ENCODE measurements at regions not wholly inside any gene's neighbourhood (a gene's known extent, or its start where the extent isn't known, plus 50 kb on each side); places are given as distances from the start of the nearest gene placed in this dataset.
A peak's percentile ranks its signal among the peaks of the same experiment; 100 is the strongest.

DNA sequence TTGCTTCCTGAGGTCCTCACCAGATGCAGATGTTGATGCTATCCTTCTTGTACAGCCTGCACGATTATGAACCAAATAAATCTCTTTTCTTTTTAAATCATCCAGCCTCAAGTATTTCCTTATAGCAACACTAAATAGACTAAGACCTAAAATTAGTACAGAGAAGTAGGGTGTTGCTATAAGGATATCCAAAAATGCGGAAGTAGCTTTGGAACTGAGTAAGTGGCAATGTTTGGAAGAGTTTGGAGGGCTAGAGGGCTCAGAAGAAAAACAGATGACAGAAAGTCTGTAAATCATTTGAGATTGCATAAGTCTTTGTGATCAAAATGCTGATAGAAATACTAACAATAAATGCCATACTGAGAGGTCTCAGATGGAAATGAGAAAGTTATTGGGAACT, 894.9 kb downstream of the DIPK2A start:
- no peaks in the 10 kb centered on the region for H3K27me3 ChIP-seq (ENCODE audit: control insufficient read depth, insufficient read depth, low read length)
- H3K79me2 ChIP-seq (ENCODE audit: control insufficient read depth, insufficient read depth, low read length), result no peaks in the 10 kb centered on the region
- H3K4me3 ChIP-seq (replicated peaks in 1 of 4; ENCODE audit: control extremely low read depth in 1 of 4, insufficient read depth in 1 of 4, low read depth in 3 of 4, low read length in 4 of 4), result no peak overlapping the region
- peak in 1 of 2 donors; percentile 21 for DNase-seq (ENCODE audit: low read depth in 2 of 2)
- no peaks in the 10 kb centered on the region for H4K20me1 ChIP-seq (ENCODE audit: control insufficient read depth, extremely low read depth, insufficient read depth, low read length)
- no peak overlapping the region for H3K27ac ChIP-seq (ENCODE audit: insufficient read depth, low read length)
- H3K9ac ChIP-seq (ENCODE audit: insufficient read depth, low read length), result no peak overlapping the region
- no peak overlapping the region for H2AFZ ChIP-seq (ENCODE audit: low read length)
- no peak for TF ChIP-seq EZH2 (IDR thresholded peaks at IDR 0.05; ENCODE audit: low read length, missing control alignments)
- TF ChIP-seq, protein P1, sequence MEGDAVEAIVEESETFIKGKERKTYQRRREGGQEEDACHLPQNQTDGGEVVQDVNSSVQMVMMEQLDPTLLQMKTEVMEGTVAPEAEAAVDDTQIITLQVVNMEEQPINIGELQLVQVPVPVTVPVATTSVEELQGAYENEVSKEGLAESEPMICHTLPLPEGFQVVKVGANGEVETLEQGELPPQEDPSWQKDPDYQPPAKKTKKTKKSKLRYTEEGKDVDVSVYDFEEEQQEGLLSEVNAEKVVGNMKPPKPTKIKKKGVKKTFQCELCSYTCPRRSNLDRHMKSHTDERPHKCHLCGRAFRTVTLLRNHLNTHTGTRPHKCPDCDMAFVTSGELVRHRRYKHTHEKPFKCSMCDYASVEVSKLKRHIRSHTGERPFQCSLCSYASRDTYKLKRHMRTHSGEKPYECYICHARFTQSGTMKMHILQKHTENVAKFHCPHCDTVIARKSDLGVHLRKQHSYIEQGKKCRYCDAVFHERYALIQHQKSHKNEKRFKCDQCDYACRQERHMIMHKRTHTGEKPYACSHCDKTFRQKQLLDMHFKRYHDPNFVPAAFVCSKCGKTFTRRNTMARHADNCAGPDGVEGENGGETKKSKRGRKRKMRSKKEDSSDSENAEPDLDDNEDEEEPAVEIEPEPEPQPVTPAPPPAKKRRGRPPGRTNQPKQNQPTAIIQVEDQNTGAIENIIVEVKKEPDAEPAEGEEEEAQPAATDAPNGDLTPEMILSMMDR (conservative IDR thresholded peaks at IDR 0.05 in 1 of 2, IDR thresholded peaks at IDR 0.05 in 1 of 2; ENCODE audit: low read depth in 1 of 2, low read length in 2 of 2), result no peak
- H3K4me2 ChIP-seq (ENCODE audit: extremely low read depth, insufficient read depth, low read length), result no peak overlapping the region
- H3K36me3 ChIP-seq (ENCODE audit: control insufficient read depth, insufficient read depth, low read length), result no peaks in the 10 kb centered on the region
- no peaks in the 10 kb centered on the region for H3K4me1 ChIP-seq (ENCODE audit: control insufficient read depth, extremely low read depth, insufficient read depth, low read length)
- H3K9me3 ChIP-seq (ENCODE audit: control insufficient read depth, insufficient read depth, low read depth, low read length), result no peaks in the 10 kb centered on the region

DNA sequence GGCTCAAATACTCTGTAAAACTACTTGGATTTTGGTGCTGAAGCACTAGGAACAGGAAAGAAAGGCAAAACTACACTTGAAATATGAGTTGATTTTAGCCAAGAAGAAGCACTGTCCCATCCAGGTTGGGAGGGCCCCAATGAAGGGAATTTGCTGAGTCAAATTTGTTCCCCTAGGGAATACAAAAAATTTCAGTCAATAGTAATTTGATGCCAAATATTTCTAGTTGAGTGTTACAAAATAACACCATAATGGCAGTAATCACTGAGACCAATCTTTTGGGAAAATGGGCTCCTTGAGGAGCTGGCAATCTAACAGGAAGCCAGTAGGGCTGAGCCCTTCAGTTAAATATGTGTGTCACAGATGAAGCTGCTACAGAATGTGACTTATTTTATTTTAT, 896.9 kb downstream of the DIPK2A start:
- Histone ChIP-seq H3K9ac (ENCODE audit: insufficient read depth, low read length) (no peak overlapping the region), H3K36me3 (ENCODE audit: control insufficient read depth, insufficient read depth, low read length) (no peaks in the 10 kb centered on the region), H3K4me1 (ENCODE audit: control insufficient read depth, extremely low read depth, insufficient read depth, low read length) (no peaks in the 10 kb centered on the region), H3K4me2 (ENCODE audit: extremely low read depth, insufficient read depth, low read length) (no peak overlapping the region), H3K27ac (ENCODE audit: insufficient read depth, low read length) (no peak overlapping the region), H4K20me1 (ENCODE audit: control insufficient read depth, extremely low read depth, insufficient read depth, low read length) (no peaks in the 10 kb centered on the region), H3K9me3 (ENCODE audit: control insufficient read depth, insufficient read depth, low read depth, low read length) (no peaks in the 10 kb centered on the region), H3K4me3 (replicated peaks in 1 of 4; ENCODE audit: control extremely low read depth in 1 of 4, insufficient read depth in 1 of 4, low read depth in 3 of 4, low read length in 4 of 4) (no peak overlapping the region), H3K79me2 (ENCODE audit: control insufficient read depth, insufficient read depth, low read length) (no peaks in the 10 kb centered on the region), H3K27me3 (ENCODE audit: control insufficient read depth, insufficient read depth, low read length) (no peaks in the 10 kb centered on the region), H2AFZ (ENCODE audit: low read length) (no peak overlapping the region)
- peak in 1 of 2 donors; percentile 19 for DNase-seq (ENCODE audit: low read depth in 2 of 2)
- TF ChIP-seq, protein P1 (conservative IDR thresholded peaks at IDR 0.05 in 1 of 2, IDR thresholded peaks at IDR 0.05 in 1 of 2; ENCODE audit: low read depth in 1 of 2, low read length in 2 of 2), result no peak
- TF ChIP-seq EZH2 (IDR thresholded peaks at IDR 0.05; ENCODE audit: low read length, missing control alignments), result no peak

DNA sequence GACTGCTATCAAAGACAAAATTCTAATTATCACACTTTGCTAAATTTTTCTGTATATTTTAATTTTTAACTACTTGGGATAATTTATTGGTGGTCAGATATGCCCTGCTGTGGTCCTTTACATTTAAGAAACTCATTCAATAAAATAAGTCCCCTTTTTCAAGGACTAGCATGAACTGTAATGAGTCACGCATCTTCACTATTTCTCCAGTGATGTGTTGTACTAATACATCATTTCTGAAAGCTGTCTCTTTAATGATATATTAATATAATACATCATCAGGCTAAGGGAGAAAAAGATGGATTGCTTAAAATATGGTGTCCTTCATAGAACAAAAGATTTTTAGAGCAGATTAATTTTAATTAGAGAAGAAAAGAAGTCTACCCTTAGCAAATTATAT, 901.4 kb downstream of the DIPK2A start:
- Histone ChIP-seq H3K9me3 (ENCODE audit: control insufficient read depth, insufficient read depth, low read depth, low read length) (no peaks in the 10 kb centered on the region), H3K27me3 (ENCODE audit: control insufficient read depth, insufficient read depth, low read length) (no peaks in the 10 kb centered on the region), H3K4me2 (ENCODE audit: extremely low read depth, insufficient read depth, low read length) (no peak overlapping the region), H3K27ac (ENCODE audit: insufficient read depth, low read length) (no peak overlapping the region), H3K36me3 (ENCODE audit: control insufficient read depth, insufficient read depth, low read length) (no peaks in the 10 kb centered on the region), H3K4me3 (replicated peaks in 1 of 4; ENCODE audit: control extremely low read depth in 1 of 4, insufficient read depth in 1 of 4, low read depth in 3 of 4, low read length in 4 of 4) (no peak overlapping the region), H3K9ac (ENCODE audit: insufficient read depth, low read length) (no peak overlapping the region), H4K20me1 (ENCODE audit: control insufficient read depth, extremely low read depth, insufficient read depth, low read length) (no peaks in the 10 kb centered on the region), H2AFZ (ENCODE audit: low read length) (no peak overlapping the region), H3K4me1 (ENCODE audit: control insufficient read depth, extremely low read depth, insufficient read depth, low read length) (no peaks in the 10 kb centered on the region), H3K79me2 (ENCODE audit: control insufficient read depth, insufficient read depth, low read length) (no peaks in the 10 kb centered on the region)
- no peak for DNase-seq (ENCODE audit: low read depth in 2 of 2)
- TF ChIP-seq EZH2 (IDR thresholded peaks at IDR 0.05; ENCODE audit: low read length, missing control alignments), result no peak
- TF ChIP-seq, protein P1 (conservative IDR thresholded peaks at IDR 0.05 in 1 of 2, IDR thresholded peaks at IDR 0.05 in 1 of 2; ENCODE audit: low read depth in 1 of 2, low read length in 2 of 2), result no peak
